ENCODE measurements at regions not wholly inside any gene's neighbourhood (a gene's known extent, or its start where the extent isn't known, plus 50 kb on each side); places are given as distances from the start of the nearest gene placed in this dataset.
"Not testable (repeated sequence)": the region's sequence is repeated elsewhere in the genome, so short reads cannot be mapped to it uniquely, and the experiment has no call there.

DNA sequence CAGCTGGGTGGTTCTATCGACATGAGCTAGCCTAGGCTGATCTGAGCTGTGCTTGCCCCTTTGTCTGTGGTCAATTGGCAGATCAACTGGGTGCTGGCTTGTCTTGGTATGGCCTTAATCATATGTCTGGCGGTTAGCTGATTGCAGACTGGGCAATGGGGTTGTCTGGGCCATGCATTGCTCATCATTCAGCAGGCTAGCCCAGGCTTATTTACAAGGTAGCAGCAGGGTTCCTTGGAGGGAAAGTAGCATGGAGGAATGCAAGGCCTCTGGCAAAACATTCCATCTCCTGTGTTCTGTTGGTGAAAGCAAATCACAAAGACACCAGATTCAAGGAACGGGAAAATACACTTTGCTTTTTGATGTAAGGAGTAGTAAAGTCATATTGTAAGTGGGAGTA lies 84.0 kb upstream of the IVNS1ABP start:
- DNase-seq (ENCODE audit: low read depth): no peak

- DNase-seq (ENCODE audit: low read depth): no peak
Measured at GRCh38 chr1:185400052-185400451, 83.0 kb upstream of the IVNS1ABP start.

GRCh38 chr1:185398599-185398998 lies 81.6 kb upstream of the IVNS1ABP start:
- DNase-seq (ENCODE audit: low read depth): no peak

DNA sequence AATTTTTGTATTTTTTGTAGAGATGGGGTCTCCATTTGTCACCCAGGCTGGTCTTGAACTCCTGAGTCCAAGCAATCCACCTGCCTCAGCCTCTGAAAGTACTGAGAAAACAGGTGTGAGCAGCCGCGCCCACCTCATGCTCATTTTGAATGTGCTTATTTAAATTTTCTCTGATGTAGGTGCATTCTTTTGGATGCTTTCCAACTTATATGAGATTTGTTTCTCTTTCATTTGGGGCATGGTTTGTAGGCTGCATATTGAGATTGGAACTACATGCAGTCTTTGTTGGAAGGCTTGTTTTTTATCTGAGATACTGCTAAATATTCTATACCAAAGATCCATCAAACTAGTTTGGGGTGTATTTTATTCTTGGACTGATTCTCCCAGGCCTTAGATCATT lies 81.0 kb upstream of the IVNS1ABP start:
- DNase-seq (ENCODE audit: low read depth): no peak

GRCh38 chr1:185397183-185397582 lies 80.1 kb upstream of the IVNS1ABP start:
- no peak for DNase-seq (ENCODE audit: low read depth)

GRCh38 chr1:185396126-185396525 lies 79.1 kb upstream of the IVNS1ABP start:
- no peak for DNase-seq (ENCODE audit: low read depth)

DNA sequence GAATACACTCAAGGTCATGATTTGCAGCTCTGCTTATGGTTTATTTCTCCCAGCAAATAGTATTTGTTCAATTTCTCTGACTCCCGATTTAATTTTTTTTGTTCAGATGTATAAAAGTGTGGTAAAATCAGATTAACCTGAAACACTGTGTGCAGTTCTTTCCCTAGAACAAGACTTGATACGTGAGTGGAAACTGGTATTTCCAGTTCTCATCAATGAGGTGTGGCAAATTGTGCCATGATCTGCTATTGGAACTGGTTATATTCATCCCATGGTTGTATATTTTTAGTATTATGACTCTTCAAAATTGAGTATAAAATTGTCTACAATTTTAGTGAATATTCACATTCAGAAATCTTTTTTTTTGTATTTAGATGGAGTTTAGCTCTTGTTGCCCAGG lies 76.8 kb upstream of the IVNS1ABP start:
- no peak for DNase-seq (ENCODE audit: low read depth)

DNA sequence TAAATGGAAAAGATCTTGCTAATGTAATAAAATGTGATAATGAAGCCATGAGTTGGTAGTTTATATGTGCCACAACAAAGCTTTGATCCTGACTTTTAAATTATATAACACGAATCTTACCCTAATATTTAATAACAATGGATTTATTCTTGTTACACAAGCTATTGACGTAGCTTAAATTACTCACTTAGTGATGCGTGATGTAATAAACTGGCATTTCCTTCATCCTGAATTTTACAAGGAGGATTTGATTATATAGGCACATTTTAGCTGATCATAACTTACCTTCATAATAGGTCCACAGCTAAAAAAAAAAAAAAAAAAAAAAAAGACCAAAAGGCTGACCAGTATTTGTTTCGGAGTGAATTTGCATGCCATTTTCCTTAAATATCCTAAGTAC lies 76.2 kb upstream of the IVNS1ABP start:
- DNase-seq (ENCODE audit: low read depth): no peak

DNA sequence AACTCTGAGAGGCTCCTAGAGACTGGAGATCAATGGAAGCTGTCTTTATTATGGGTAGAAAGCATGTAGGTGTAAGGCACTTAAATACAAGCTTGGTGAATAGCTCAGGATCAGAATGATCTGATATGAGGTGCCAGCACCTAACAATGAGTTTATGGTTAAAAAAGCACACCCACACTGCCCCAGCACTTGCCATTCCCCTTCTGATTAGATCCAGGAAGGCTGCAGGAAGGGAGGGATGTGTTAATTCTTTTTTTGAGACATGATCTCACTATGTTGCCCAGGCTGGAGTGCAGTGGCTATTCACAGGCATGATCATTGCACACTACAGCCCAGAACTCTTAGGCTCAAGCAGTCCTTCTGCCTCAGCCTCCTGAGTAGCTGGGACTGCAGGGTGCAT lies 71.8 kb upstream of the IVNS1ABP start:
- DNase-seq (ENCODE audit: low read depth): no peak

DNA sequence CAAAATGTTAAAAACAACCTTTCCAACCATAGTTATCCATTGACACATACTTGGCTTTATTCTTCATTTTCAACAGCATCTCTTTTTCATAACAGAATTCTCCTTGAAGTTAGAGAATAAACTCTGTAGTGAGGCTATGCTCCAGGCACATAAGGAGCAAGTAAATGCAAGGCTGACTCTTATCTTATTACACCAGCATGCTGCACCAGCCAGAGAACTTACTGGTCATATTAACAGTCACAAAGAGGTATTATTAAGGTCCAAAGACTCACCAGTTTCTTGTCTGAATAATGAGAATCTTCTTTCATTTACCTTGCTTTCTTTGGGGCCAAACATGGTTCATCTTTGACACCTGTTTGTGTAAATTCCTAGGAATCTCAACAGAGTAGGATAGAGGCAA lies 71.3 kb upstream of the IVNS1ABP start:
- DNase-seq (ENCODE audit: low read depth): no peak

- no peak for DNase-seq (ENCODE audit: low read depth)
Measured at GRCh38 chr1:185385991-185386390, 68.9 kb upstream of the IVNS1ABP start.

GRCh38 chr1:185383805-185384204 lies 66.8 kb upstream of the IVNS1ABP start:
- DNase-seq (ENCODE audit: low read depth): not testable (repeated sequence)

- DNase-seq (ENCODE audit: low read depth): no peak
Measured at GRCh38 chr1:185377831-185378230, 60.8 kb upstream of the IVNS1ABP start.

- no peak for DNase-seq (ENCODE audit: low read depth)
Measured at GRCh38 chr1:185376840-185377635, 60.0 kb upstream of the IVNS1ABP start.

DNA sequence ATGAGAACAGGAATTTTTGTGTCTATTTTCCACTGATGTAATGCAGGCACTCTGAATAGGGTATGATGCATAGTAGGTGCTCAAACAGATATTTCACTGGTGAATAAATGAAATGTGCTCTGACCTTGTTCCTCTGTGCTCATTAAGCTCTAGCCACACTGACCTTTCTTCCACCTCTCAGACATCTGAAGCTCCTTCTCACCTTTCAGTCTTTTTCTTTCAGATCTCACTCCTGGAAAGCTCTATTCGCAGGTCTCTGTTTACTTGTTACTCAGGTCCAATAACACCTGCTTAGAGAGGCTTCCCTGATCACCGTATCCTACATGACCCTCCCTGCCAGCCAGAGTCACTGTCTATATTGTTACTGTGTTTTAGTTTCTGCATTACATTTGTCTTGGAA lies 59.2 kb upstream of the IVNS1ABP start:
- no peak for DNase-seq (ENCODE audit: low read depth)

GRCh38 chr1:185375583-185375982 lies 58.5 kb upstream of the IVNS1ABP start:
- no peak for DNase-seq (ENCODE audit: low read depth)

DNA sequence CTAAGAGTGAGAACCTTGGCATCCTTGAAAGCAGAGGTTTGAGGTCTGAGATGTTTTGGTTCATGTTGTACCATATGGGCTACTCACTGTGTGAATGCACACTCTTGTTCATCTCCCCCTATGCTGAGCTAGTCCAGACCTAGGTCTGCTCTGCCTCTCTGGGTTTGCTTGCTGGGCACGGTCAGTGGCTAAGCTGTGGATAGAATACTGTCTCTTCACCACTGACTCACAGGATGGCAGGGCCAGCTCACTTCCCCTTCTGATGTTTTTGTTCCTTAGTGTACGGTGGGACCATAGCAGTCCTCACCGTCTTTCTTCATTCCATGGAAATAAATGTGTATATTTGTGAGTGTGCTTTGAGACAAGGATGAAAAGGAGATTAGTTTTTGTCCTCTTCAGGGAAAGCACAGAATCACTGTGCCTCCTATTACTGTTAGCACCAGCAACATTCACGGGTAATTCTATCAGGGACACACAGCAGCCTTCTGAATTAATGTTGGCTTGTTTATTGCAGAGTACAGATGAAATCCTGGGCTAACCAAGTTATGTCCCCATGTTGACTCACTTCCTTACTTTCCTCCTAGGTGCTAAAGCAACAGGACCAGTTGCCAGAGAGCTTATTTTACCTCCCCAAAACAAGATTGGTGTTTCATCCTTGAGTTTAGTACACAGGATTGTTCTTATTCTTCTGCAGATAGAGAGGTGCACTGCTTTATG lies 56.9 kb upstream of the IVNS1ABP start:
- no peak for DNase-seq (ENCODE audit: low read depth)

DNA sequence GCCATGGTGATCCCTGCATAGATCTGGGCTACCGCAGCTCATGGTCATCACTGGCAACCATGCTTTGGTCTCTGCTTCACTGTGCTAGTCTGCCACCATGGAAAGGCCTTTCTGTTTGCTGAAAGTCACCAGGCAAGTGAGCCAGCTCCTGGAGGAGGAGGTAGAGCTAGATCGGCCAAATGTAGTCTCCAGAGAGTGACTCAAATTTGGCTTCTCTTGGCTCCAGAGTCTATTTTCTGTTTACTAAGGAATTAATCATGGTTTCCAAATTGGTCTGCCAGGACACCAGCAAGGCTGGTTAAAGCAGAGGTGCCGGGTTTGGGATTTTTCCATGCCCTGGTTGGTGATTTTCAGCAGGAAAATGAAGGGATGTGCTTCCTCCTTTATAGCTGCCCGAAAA lies 52.7 kb upstream of the IVNS1ABP start:
- no peak for DNase-seq (ENCODE audit: low read depth)

- DNase-seq (ENCODE audit: low read depth): no peak
Measured at GRCh38 chr1:185368913-185369491, 52.0 kb upstream of the IVNS1ABP start.

DNA sequence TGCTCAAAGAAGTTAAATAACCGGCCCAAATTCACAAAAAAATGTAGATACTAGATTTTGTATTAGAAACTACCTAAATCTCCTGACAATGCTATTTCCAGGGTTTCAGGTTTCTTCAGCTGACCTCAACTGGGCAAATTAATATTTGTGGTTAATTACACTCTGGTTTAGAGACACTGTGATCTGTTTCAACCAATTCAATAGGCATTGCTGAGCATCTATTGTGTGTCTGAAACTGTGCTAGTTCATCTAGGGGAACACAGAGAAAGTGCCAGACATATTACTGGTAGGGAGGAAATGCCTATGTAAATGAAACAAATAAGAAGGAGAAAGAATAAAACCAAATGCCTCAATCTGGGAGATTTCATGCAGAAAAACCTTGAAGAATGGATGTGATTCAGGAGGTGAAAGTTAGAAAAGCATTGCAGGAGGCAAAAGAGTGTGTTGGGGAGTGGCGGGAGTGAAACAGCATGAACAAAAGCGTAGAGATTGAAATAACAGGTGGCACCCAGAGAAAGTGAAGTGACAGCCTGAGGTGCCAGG lies 51.3 kb upstream of the IVNS1ABP start:
- DNase-seq (ENCODE audit: low read depth): no peak

DNA sequence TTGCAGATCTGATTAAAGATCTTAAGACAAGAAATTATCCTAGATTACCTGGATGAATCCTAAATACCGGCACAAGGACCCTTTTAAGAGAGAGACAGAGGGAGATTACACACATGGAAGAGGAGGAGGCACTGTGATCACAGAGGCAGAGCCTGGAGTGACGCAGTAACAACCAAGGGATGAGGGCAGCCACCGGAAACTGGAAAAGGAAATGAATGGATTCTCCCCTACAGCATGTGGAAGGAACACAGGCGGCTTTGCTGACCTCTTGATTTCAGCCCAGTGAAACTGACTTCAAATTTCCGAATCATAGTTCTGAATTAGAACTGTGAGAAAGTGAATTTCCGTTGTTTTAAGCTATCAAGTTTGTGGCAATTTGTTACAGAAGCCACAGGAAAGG lies 50.2 kb upstream of the IVNS1ABP start:
- no peak for DNase-seq (ENCODE audit: low read depth)

Measured in HS-27A (cell line).